GM12878 (cell line): ENCODE measurements at regions not wholly inside any gene's neighbourhood (a gene's known extent, or its start where the extent isn't known, plus 50 kb on each side); places are given as distances from the start of the nearest gene placed in this dataset.

Experiments used
- NRF1 ChIP-seq: conservative IDR thresholded peaks from 2 replicates; pipeline ENCODE4 v1.6.1; 2011; ENCODE audit warnings: mild to moderate bottlenecking, low read depth, low read length, improper control_type of control experiment
- STAT3 ChIP-seq: IDR thresholded peaks from 2 replicates; pipeline ENCODE4 v1.6.1; 2011; ENCODE audit warnings: low read depth, low read length, improper control_type of control experiment
- ZNF24 ChIP-seq: fragments of 450-650 bp; IDR thresholded peaks from 2 replicates; pipeline ENCODE4 v1.6.1; 2017; ENCODE audit warnings: antibody characterized with exemption, mild to moderate bottlenecking
- ZNF622 ChIP-seq: fragments of 450-650 bp; IDR thresholded peaks from 2 replicates; pipeline ENCODE4 v1.6.1; 2017; ENCODE audit warnings: mild to moderate bottlenecking, inconsistent platforms
- TF ChIP-seq, protein P1 (sequence below): fragments of 450-650 bp; formaldehyde crosslinking; IDR thresholded peaks from 2 replicates; pipeline ENCODE4 v1.5.0; 2022; ENCODE audit warnings: mild to moderate bottlenecking, missing genetic modification characterization
- TF ChIP-seq, protein P2 (sequence below): fragments of 450-650 bp; IDR thresholded peaks from 2 replicates; pipeline ENCODE4 v1.6.1; 2018; ENCODE audit warnings: borderline replicate concordance, mild to moderate bottlenecking; ENCODE audit not compliant: partially characterized antibody

DNA sequence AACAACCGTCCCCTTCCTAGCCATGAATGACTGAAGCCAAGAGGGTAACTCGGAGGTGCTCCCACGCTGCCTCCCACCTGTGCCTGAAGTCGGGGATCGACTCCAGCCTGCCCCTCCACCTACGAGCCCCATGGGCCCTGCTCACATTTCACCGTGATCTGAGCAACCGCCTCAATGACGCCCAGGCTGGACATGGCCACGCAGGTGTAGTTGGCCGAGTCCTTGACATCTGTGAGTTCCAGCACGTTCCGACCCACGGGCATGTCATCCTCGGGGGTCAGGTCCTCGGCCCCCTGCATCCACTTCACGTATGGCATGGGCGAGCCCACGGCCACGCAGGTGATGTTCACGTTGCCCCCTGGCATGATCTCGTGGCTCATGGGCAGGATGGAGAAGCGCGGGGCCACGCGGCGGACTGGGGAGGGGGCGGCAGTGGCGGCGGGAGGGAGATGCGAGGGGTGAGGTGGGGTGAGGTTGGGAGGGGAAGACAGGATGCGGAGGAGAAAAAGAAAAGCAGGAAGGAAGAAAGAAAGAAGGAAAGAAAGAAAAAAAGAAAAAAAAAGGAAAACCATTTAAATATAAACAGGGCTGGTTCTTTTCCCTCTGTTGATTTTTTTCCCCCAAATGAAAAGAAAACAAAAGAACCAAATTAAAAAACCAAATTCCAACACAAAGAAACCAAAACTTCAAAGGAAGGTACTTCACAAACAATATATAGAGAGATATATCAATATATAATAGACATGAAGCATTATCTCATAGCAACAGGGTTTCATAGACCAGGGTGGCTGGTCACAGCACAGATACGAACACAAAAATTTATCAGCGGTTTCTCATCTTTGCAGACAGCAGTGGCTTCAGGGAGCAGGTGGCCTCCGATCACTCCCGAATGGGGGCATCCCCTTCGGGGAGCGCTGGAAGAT, 94.7 kb downstream of the PTPRS start (continued):
- TF ChIP-seq, protein P1, sequence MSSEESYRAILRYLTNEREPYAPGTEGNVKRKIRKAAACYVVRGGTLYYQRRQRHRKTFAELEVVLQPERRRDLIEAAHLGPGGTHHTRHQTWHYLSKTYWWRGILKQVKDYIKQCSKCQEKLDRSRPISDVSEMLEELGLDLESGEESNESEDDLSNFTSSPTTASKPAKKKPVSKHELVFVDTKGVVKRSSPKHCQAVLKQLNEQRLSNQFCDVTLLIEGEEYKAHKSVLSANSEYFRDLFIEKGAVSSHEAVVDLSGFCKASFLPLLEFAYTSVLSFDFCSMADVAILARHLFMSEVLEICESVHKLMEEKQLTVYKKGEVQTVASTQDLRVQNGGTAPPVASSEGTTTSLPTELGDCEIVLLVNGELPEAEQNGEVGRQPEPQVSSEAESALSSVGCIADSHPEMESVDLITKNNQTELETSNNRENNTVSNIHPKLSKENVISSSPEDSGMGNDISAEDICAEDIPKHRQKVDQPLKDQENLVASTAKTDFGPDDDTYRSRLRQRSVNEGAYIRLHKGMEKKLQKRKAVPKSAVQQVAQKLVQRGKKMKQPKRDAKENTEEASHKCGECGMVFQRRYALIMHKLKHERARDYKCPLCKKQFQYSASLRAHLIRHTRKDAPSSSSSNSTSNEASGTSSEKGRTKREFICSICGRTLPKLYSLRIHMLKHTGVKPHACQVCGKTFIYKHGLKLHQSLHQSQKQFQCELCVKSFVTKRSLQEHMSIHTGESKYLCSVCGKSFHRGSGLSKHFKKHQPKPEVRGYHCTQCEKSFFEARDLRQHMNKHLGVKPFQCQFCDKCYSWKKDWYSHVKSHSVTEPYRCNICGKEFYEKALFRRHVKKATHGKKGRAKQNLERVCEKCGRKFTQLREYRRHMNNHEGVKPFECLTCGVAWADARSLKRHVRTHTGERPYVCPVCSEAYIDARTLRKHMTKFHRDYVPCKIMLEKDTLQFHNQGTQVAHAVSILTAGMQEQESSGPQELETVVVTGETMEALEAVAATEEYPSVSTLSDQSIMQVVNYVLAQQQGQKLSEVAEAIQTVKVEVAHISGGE, result no peak
- TF ChIP-seq NRF1, result no peak
- TF ChIP-seq ZNF24, result no peak
- no peak for TF ChIP-seq ZNF622
- no peak for TF ChIP-seq STAT3
- TF ChIP-seq, protein P2, sequence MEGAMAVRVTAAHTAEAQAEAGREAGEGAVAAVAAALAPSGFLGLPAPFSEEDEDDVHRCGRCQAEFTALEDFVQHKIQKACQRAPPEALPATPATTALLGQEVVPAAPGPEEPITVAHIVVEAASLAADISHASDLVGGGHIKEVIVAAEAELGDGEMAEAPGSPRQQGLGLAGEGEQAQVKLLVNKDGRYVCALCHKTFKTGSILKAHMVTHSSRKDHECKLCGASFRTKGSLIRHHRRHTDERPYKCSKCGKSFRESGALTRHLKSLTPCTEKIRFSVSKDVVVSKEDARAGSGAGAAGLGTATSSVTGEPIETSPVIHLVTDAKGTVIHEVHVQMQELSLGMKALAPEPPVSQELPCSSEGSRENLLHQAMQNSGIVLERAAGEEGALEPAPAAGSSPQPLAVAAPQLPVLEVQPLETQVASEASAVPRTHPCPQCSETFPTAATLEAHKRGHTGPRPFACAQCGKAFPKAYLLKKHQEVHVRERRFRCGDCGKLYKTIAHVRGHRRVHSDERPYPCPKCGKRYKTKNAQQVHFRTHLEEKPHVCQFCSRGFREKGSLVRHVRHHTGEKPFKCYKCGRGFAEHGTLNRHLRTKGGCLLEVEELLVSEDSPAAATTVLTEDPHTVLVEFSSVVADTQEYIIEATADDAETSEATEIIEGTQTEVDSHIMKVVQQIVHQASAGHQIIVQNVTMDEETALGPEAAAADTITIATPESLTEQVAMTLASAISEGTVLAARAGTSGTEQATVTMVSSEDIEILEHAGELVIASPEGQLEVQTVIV, result no peak
